Upper lobe of right lung (tissue), 1 donor: ENCODE measurements at regions not wholly inside any gene's neighbourhood (a gene's known extent, or its start where the extent isn't known, plus 50 kb on each side); places are given as distances from the start of the nearest gene placed in this dataset.

ENCODE experiments used
- ATAC-seq: fragments of 200-7000 bp; cut with Tn5 transposase; one replicate; pipeline ENCODE4 v1.9.1; 2020; ENCODE audit warnings: mild to moderate bottlenecking, moderate library complexity
- DNase-seq: peaks from one replicate; pipeline ENCODE4 v3.0.0-alpha.2; 2020
- H3K27ac ChIP-seq: fragments of 200-600 bp; one replicate; pipeline ENCODE4 v1.8.0; 2022
- H3K27me3 ChIP-seq: fragments of 200-600 bp; one replicate; pipeline ENCODE4 v1.8.0; 2022; ENCODE audit warnings: mild to moderate bottlenecking
- H3K36me3 ChIP-seq: fragments of 200-600 bp; one replicate; pipeline ENCODE4 v1.8.0; 2022
- H3K4me1 ChIP-seq: fragments of 200-600 bp; one replicate; pipeline ENCODE4 v1.8.0; 2022
- H3K4me3 ChIP-seq: fragments of 200-600 bp; one replicate; pipeline ENCODE4 v1.8.0; 2022; ENCODE audit warnings: mild to moderate bottlenecking
- H3K9me3 ChIP-seq: fragments of 200-600 bp; one replicate; pipeline ENCODE4 v1.8.0; 2022
- CTCF ChIP-seq: fragments of 200-600 bp; IDR thresholded peaks from one replicate; pipeline ENCODE4 v1.8.0; 2022; ENCODE audit warnings: antibody characterized with exemption
- intact Hi-C: fragments of 100-400 bp; cut with DNase I; formaldehyde crosslinking; loops from one replicate; pipeline ENCODE4 v1.11.0; 2022
- donor health status: DM: no; HTN: yes; CAD: no; lungs with severe emphysema.

- DNase-seq (no peak), ATAC-seq (no peak)
- Histone ChIP-seq H3K27ac (no peak overlapping the region), H3K4me3 (no peak overlapping the region), H3K36me3 (no peaks in the 10 kb centered on the region), H3K27me3 (no peaks in the 10 kb centered on the region), H3K9me3 (no peaks in the 10 kb centered on the region), H3K4me1 (peaks cover 6% of the 10 kb centered on the region)
- intact Hi-C loops, result no loop called here
- TF ChIP-seq CTCF, result no peak
Observed at GRCh38 chr20:40196846-40197436, 492.1 kb downstream of the MAFB start.

- Histone ChIP-seq H3K27me3 (no peaks in the 10 kb centered on the region), H3K9me3 (no peaks in the 10 kb centered on the region), H3K4me3 (no peak overlapping the region), H3K27ac (no peak overlapping the region), H3K36me3 (no peaks in the 10 kb centered on the region), H3K4me1 (peaks cover 6% of the 10 kb centered on the region)
- DNase-seq (no peak), ATAC-seq (no peak)
- intact Hi-C loops, result no loop called here
- TF ChIP-seq CTCF, result no peak
Observed at GRCh38 chr20:40195742-40196141, 493.3 kb downstream of the MAFB start.

GRCh38 chr20:40192529-40192928, 496.5 kb downstream of the MAFB start:
- no peak for DNase-seq
- no peak for ATAC-seq

GRCh38 chr20:40192081-40192480, 497.0 kb downstream of the MAFB start:
- no peak for DNase-seq

More at GRCh38 chr20:40192529-40192928, 496.5 kb downstream of the MAFB start:
- H3K27me3 ChIP-seq, result no peaks in the 10 kb centered on the region
- peaks cover 1% of the 10 kb centered on the region for H3K4me1 ChIP-seq
- no peaks in the 10 kb centered on the region for H3K36me3 ChIP-seq
- no peak overlapping the region for H3K27ac ChIP-seq
- no peak overlapping the region for H3K4me3 ChIP-seq
- no peaks in the 10 kb centered on the region for H3K9me3 ChIP-seq
- intact Hi-C loops, result no loop called here
- TF ChIP-seq CTCF, result no peak

GRCh38 chr20:40191573-40191972, 497.5 kb downstream of the MAFB start:
- no peak for ATAC-seq

More at GRCh38 chr20:40192081-40192480, 497.0 kb downstream of the MAFB start:
- Histone ChIP-seq H3K4me1 (no peaks in the 10 kb centered on the region), H3K9me3 (no peaks in the 10 kb centered on the region), H3K4me3 (no peak overlapping the region), H3K27ac (no peak overlapping the region), H3K27me3 (no peaks in the 10 kb centered on the region), H3K36me3 (no peaks in the 10 kb centered on the region)
- ATAC-seq, result no peak
- intact Hi-C loops, result no loop called here
- TF ChIP-seq CTCF, result no peak

More at GRCh38 chr20:40191573-40191972, 497.5 kb downstream of the MAFB start:
- no peaks in the 10 kb centered on the region for H3K9me3 ChIP-seq
- H3K36me3 ChIP-seq, result no peaks in the 10 kb centered on the region
- no peak overlapping the region for H3K4me3 ChIP-seq
- no peak for TF ChIP-seq CTCF
- no peaks in the 10 kb centered on the region for H3K27me3 ChIP-seq
- intact Hi-C loops, result no loop called here
- DNase-seq, result no peak
- no peaks in the 10 kb centered on the region for H3K4me1 ChIP-seq
- no peak overlapping the region for H3K27ac ChIP-seq
